Spleen (tissue), 7 donors: ENCODE measurements at regions not wholly inside any gene's neighbourhood (a gene's known extent, or its start where the extent isn't known, plus 50 kb on each side); places are given as distances from the start of the nearest gene placed in this dataset.

ENCODE experiments used
- CTCF ChIP-seq, 11 experiments: fragments of 200-600 bp in 7 of 11; fragments of 450-650 bp in 4 of 11; sonication (generic) in 4 of 11; IDR thresholded peaks in 8 of 11; conservative IDR thresholded peaks in 3 of 11; 1 replicate in 7 of 11; 2 replicates in 4 of 11; pipeline versions ENCODE4 v1.4.0 to v1.8.0; 2016 to 2021; ENCODE audit warnings: antibody characterized with exemption in 11 of 11, inconsistent platforms in 4 of 11, mild to moderate bottlenecking in 1 of 11
- POLR2A ChIP-seq, 3 donors: fragments of 450-650 bp; IDR thresholded peaks; one replicate each; pipeline ENCODE4 v1.5.1; 2017; ENCODE audit warnings: antibody characterized with exemption in 3 of 3, mild to moderate bottlenecking in 1 of 3
- POLR2AphosphoS5 ChIP-seq, 3 donors: sonication (generic); formaldehyde crosslinking; IDR thresholded peaks; one replicate each; pipeline ENCODE4 v1.5.1; 2017; ENCODE audit warnings: antibody characterized with exemption in 3 of 3
- donor health status: DM: no; HTN: no; CAD: no; lungs with moderate emphysema.
- donor health status: DM: no; HTN: no; CAD: no.
- donor health status: DM: no; HTN: no; CAD: no.

- no peak for TF ChIP-seq CTCF (IDR thresholded peaks at IDR 0.05 in 8 of 11, conservative IDR thresholded peaks at IDR 0.05 in 3 of 11)
- no peak for TF ChIP-seq POLR2AphosphoS5 (IDR thresholded peaks at IDR 0.05)
- TF ChIP-seq POLR2A (IDR thresholded peaks at IDR 0.05), result no peak
These were observed 294.3 kb upstream of the GBE1 start for GRCh38 chr3:82055792-82056191.
